ENCODE measurements at regions not wholly inside any gene's neighbourhood (a gene's known extent, or its start where the extent isn't known, plus 50 kb on each side); places are given as distances from the start of the nearest gene placed in this dataset.

DNA sequence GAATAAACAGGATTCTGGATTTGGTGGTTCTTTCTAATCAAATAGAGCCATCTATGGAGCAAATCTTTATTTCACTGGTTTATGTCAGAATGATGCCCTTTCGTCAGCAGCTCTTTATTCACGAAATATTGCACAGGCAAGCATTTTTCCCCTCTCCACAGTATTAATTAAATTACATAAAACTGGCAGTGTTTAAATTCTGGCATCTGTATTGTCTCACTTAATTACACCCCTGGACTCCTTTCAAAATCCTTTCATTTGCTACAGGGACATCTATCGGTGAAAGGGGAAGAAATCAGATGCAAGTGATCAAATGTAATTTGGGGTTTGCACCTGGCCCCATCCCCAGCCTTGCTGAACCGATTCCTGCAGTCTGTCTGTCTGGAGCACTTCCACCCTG, 801.9 kb downstream of the QKI start:
- H3K4me1 Mint-ChIP-seq (ENCODE audit: low read depth, unreplicated experiment): no peaks in the 10 kb centered on the region
- DNase-seq: no peak
- Histone ChIP-seq H3K4me3 (ENCODE audit: low read depth, low read length) (no peak overlapping the region), H3K36me3 (ENCODE audit: control insufficient read depth, insufficient read depth, low read length) (no peaks in the 10 kb centered on the region), H3K27me3 (replicated peaks; ENCODE audit: control insufficient read depth, insufficient read depth, low read length) (no peaks in the 10 kb centered on the region), H3K9me3 (no peaks in the 10 kb centered on the region), H3K4me1 (no peaks in the 10 kb centered on the region)
- intact Hi-C loops (cut with micrococcal nuclease; ENCODE audit: unreplicated experiment): no loop called here
- ChIA-PET CTCF (no interaction called here), POLR2A (no interaction called here)
- TF ChIP-seq, protein P1, sequence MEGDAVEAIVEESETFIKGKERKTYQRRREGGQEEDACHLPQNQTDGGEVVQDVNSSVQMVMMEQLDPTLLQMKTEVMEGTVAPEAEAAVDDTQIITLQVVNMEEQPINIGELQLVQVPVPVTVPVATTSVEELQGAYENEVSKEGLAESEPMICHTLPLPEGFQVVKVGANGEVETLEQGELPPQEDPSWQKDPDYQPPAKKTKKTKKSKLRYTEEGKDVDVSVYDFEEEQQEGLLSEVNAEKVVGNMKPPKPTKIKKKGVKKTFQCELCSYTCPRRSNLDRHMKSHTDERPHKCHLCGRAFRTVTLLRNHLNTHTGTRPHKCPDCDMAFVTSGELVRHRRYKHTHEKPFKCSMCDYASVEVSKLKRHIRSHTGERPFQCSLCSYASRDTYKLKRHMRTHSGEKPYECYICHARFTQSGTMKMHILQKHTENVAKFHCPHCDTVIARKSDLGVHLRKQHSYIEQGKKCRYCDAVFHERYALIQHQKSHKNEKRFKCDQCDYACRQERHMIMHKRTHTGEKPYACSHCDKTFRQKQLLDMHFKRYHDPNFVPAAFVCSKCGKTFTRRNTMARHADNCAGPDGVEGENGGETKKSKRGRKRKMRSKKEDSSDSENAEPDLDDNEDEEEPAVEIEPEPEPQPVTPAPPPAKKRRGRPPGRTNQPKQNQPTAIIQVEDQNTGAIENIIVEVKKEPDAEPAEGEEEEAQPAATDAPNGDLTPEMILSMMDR (IDR thresholded peaks at IDR 0.05; ENCODE audit: insufficient read depth in 1 of 2, low read depth in 1 of 2, low read length in 1 of 2, severe bottlenecking in 1 of 2, unreplicated experiment in 1 of 2): no peak
- H3K27ac Mint-ChIP-seq (ENCODE audit: unreplicated experiment): no peak overlapping the region
- no peaks in the 10 kb centered on the region for H3K36me3 Mint-ChIP-seq (ENCODE audit: insufficient read depth, unreplicated experiment)
- H3K4me3 Mint-ChIP-seq (ENCODE audit: unreplicated experiment): no peak overlapping the region
- H3K27me3 Mint-ChIP-seq (ENCODE audit: insufficient read depth, unreplicated experiment): peaks cover 4% of the 10 kb centered on the region
- BruUV-seq (replicated peaks): no TSS peak
- H3K9me3 Mint-ChIP-seq (ENCODE audit: unreplicated experiment): no peaks in the 10 kb centered on the region

DNA sequence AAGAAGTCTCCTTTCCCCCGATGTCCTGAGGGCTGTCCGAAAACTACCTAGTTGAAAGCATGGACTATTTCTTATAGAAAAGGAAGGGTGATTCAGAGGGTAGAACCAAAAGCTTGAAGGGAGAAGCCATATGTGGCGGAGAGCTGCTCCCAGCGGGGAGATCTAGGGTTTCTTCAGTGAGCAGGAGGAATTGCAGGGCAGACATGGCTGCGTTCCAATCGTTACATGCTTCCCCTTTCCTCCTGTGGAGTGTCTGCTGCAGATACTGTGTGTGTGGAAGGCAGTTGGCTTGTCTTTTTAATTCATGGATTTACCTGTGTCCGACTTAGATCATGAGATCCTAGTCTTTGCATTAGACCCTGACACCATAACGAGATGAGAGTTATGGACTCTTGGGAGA, 799.5 kb downstream of the QKI start:
- CTCF ChIA-PET: no interaction called here
- POLR2A ChIA-PET: no interaction called here
- no peaks in the 10 kb centered on the region for H3K36me3 Mint-ChIP-seq (ENCODE audit: insufficient read depth, unreplicated experiment)
- H3K4me3 Mint-ChIP-seq (ENCODE audit: unreplicated experiment): no peak overlapping the region
- no peak overlapping the region for H3K27ac Mint-ChIP-seq (ENCODE audit: unreplicated experiment)
- Histone ChIP-seq H3K36me3 (ENCODE audit: control insufficient read depth, insufficient read depth, low read length) (no peaks in the 10 kb centered on the region), H3K4me3 (ENCODE audit: low read depth, low read length) (no peak overlapping the region), H3K27me3 (replicated peaks; ENCODE audit: control insufficient read depth, insufficient read depth, low read length) (no peaks in the 10 kb centered on the region), H3K9me3 (no peaks in the 10 kb centered on the region), H3K4me1 (no peaks in the 10 kb centered on the region)
- no TSS peak for BruUV-seq (replicated peaks)
- H3K4me1 Mint-ChIP-seq (ENCODE audit: low read depth, unreplicated experiment): no peaks in the 10 kb centered on the region
- DNase-seq: no peak
- peaks cover 4% of the 10 kb centered on the region for H3K27me3 Mint-ChIP-seq (ENCODE audit: insufficient read depth, unreplicated experiment)
- intact Hi-C loops (cut with micrococcal nuclease; ENCODE audit: unreplicated experiment): no loop called here
- no peaks in the 10 kb centered on the region for H3K9me3 Mint-ChIP-seq (ENCODE audit: unreplicated experiment)
- TF ChIP-seq, protein P1 (IDR thresholded peaks at IDR 0.05; ENCODE audit: insufficient read depth in 1 of 2, low read depth in 1 of 2, low read length in 1 of 2, severe bottlenecking in 1 of 2, unreplicated experiment in 1 of 2): no peak

DNA sequence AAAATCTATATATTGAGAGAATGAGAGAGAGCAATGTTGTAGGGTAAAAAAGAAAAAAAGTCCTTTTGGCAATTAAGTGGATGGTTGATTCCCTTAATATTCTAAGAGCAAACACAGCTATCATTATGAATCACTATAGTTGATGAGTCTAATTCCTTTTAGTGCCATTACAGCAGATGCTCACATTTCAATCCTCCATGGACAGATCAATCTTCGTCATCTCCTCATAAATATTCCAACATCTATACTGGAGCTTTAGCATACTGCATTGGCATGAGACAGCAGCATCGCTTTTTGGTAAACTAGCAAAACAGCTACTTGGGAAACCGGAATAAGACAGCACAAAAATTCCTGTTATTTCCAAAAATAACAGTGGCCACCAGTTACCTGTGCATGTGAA, 796.7 kb downstream of the QKI start:
- Mint-ChIP-seq H3K4me1 (ENCODE audit: low read depth, unreplicated experiment) (no peaks in the 10 kb centered on the region), H3K9me3 (ENCODE audit: unreplicated experiment) (no peaks in the 10 kb centered on the region), H3K36me3 (ENCODE audit: insufficient read depth, unreplicated experiment) (no peaks in the 10 kb centered on the region), H3K4me3 (ENCODE audit: unreplicated experiment) (no peak overlapping the region), H3K27ac (ENCODE audit: unreplicated experiment) (no peak overlapping the region), H3K27me3 (ENCODE audit: insufficient read depth, unreplicated experiment) (no peaks in the 10 kb centered on the region)
- CTCF ChIA-PET: no interaction called here
- intact Hi-C loops (cut with micrococcal nuclease; ENCODE audit: unreplicated experiment): no loop called here
- H3K4me3 ChIP-seq (ENCODE audit: low read depth, low read length): no peak overlapping the region
- no peaks in the 10 kb centered on the region for H3K4me1 ChIP-seq
- DNase-seq: no peak
- TF ChIP-seq, protein P1 (IDR thresholded peaks at IDR 0.05; ENCODE audit: insufficient read depth in 1 of 2, low read depth in 1 of 2, low read length in 1 of 2, severe bottlenecking in 1 of 2, unreplicated experiment in 1 of 2): no peak
- no peaks in the 10 kb centered on the region for H3K9me3 ChIP-seq
- no peaks in the 10 kb centered on the region for H3K27me3 ChIP-seq (replicated peaks; ENCODE audit: control insufficient read depth, insufficient read depth, low read length)
- no peaks in the 10 kb centered on the region for H3K36me3 ChIP-seq (ENCODE audit: control insufficient read depth, insufficient read depth, low read length)
- no TSS peak for BruUV-seq (replicated peaks)
- POLR2A ChIA-PET: no interaction called here

Measured in Caco-2 (cell line).